Left lung (tissue), 4 donors: ENCODE measurements at regions not wholly inside any gene's neighbourhood (a gene's known extent, or its start where the extent isn't known, plus 50 kb on each side); places are given as distances from the start of the nearest gene placed in this dataset.

Experiments used
- ATAC-seq: fragments of 200-7000 bp; cut with Tn5 transposase; one replicate; pipeline ENCODE4 v1.9.1; 2020; ENCODE audit warnings: moderate library complexity
- DNase-seq, 4 donors: peaks; one replicate each; pipeline ENCODE4 v3.0.0-alpha.2; 2013 to 2020
- H3K27ac ChIP-seq, 2 donors: fragments of 200-600 bp; sonication (generic) in 1 of 2; one replicate each; pipeline versions ENCODE4 v1.5.0 to v1.8.0; 2020 to 2021
- H3K27me3 ChIP-seq, 2 donors: fragments of 200-600 bp; sonication (generic) in 1 of 2; one replicate each; pipeline versions ENCODE4 v1.5.0 to v1.8.0; 2020 to 2021
- H3K36me3 ChIP-seq, 2 donors: fragments of 200-600 bp; sonication (generic) in 1 of 2; one replicate each; pipeline versions ENCODE4 v1.5.0 to v1.8.0; 2020 to 2021
- H3K4me1 ChIP-seq, 2 donors: fragments of 200-600 bp; one replicate each; pipeline ENCODE4 v1.8.0; 2021
- H3K4me3 ChIP-seq, 2 donors: fragments of 200-600 bp; sonication (generic) in 1 of 2; one replicate each; pipeline versions ENCODE4 v1.5.0 to v1.8.0; 2020 to 2021; ENCODE audit warnings: mild to moderate bottlenecking in 1 of 2
- H3K9me3 ChIP-seq, 2 donors: fragments of 200-600 bp; sonication (generic) in 1 of 2; one replicate each; pipeline versions ENCODE4 v1.5.0 to v1.8.0; 2020 to 2021
- intact Hi-C, 2 donors: fragments of 100-400 bp; cut with DNase I; formaldehyde crosslinking; loops; one replicate each; pipeline versions ENCODE4 v1.11.2 to v1.14.2; 2022
- TF ChIP-seq, protein P1 (sequence below), 2 donors: fragments of 200-600 bp; sonication (generic) in 1 of 2; IDR thresholded peaks; one replicate each; pipeline versions ENCODE4 v1.5.0 to v1.8.0; 2021; ENCODE audit warnings: antibody characterized with exemption in 2 of 2
- donor health status: DM: no; HTN: yes; CAD: no.
- donor health status: DM: no; HTN: no; CAD: no.

DNA sequence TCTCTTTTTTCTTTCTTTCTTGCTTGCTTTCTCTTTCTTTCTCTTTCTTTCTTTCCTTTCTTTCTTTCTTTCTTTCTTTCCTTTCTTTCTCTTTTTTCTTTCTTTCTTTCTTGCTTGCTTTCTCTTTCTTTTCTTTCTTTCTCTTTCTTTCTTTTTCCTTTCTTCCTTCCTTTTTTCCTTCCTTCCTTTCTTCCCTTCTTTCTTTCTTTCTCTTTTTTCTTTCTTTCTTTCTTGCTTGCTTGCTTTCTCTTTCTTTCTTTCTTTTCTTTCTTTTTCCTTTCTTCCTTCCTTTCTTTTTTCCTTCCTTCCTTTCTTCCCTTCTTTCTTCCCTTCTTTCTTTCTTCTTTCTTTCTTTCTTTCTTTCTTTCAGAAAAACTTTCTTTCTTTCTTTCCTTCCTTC lies 108.1 kb upstream of the SHOX start:
- intact Hi-C loops = no loop called here

DNA sequence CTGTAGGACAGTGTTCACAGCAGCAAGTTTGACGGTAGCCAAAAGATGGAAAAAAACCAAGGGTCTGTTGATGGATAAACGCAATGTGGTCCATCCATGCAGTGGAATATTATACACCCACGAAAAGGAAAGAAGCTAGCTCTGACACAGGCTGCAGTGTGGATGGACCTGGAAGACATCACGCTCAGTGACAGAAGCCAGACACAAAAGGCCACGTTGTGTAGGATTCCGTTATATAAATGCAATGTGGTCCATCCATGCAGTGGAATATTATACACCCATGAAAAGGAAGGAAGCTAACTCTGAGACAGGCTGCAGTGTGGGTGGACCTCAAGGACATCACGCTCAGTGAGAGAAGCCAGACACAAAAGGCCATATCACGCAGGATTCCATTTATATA lies 105.5 kb upstream of the SHOX start:
- TF ChIP-seq, protein P1, sequence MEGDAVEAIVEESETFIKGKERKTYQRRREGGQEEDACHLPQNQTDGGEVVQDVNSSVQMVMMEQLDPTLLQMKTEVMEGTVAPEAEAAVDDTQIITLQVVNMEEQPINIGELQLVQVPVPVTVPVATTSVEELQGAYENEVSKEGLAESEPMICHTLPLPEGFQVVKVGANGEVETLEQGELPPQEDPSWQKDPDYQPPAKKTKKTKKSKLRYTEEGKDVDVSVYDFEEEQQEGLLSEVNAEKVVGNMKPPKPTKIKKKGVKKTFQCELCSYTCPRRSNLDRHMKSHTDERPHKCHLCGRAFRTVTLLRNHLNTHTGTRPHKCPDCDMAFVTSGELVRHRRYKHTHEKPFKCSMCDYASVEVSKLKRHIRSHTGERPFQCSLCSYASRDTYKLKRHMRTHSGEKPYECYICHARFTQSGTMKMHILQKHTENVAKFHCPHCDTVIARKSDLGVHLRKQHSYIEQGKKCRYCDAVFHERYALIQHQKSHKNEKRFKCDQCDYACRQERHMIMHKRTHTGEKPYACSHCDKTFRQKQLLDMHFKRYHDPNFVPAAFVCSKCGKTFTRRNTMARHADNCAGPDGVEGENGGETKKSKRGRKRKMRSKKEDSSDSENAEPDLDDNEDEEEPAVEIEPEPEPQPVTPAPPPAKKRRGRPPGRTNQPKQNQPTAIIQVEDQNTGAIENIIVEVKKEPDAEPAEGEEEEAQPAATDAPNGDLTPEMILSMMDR (IDR thresholded peaks at IDR 0.05) = no peak
- Histone ChIP-seq H3K4me1 (no peaks in the 10 kb centered on the region), H3K4me3 (no peak overlapping the region), H3K27me3 (peaks cover 0 to 9% of the 10 kb centered on the region in 2 donors), H3K36me3 (no peaks in the 10 kb centered on the region), H3K27ac (no peak overlapping the region), H3K9me3 (peaks cover 0 to 43% of the 10 kb centered on the region in 2 donors)
- intact Hi-C loops = no loop called here
- ATAC-seq = no peak
- no peak for DNase-seq

More for the DNA sequence above, 108.1 kb upstream of the SHOX start:
- ATAC-seq (no peak), DNase-seq (no peak)
- no peak overlapping the region for H3K27ac ChIP-seq
- H3K4me1 ChIP-seq = no peaks in the 10 kb centered on the region
- no peaks in the 10 kb centered on the region for H3K36me3 ChIP-seq
- no peak overlapping the region for H3K4me3 ChIP-seq
- peaks cover 0 to 27% of the 10 kb centered on the region in 2 donors for H3K9me3 ChIP-seq
- peaks cover 0 to 14% of the 10 kb centered on the region in 2 donors for H3K27me3 ChIP-seq
- TF ChIP-seq, protein P1 (IDR thresholded peaks at IDR 0.05) = no peak

DNA sequence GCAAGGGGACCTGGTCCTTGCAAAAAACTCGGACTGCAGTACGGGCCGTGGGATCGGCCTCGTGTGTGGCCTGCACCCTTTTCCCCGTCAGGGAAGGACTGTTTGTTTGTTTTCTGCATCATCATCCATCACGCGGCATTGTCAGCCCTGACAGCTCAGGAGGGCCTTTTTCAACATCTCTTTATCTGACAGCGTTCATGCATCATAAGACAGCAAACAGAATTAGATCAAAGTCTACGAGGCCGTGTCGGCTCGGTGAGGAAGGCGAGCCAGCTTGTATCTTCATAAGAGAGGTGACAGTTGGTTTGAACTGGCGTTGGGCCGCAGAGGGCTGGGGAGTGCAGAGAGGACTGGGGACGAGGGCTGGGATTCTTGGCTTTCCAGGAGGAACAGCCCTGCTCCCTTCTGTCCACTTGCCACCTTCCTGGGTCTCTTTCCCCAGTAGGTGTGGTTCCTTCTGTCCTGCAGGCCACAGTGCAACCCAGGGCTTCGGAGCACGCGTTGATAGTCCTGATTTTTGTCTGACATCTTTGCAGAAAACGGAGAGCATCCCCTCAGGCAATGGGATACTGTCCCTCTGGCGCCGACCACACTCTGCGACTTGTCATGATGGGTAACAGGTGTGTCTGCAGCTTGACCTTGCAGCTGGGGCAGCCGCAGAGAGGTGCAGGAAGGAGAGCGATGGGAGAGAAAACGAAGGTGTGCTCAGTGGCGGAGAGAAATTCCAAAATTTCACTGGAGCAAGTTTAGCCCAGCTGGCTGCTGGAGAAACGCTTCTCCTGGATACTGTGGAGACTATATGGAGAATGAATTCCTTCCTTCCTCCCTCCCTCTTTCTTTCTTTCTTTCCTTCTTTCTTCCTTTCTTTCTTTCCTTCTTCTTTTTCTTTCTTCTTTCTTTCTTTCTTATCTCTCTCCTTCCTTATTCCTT lies 104.0 kb upstream of the SHOX start:
- peaks cover 0 to 44% of the 10 kb centered on the region in 2 donors for H3K9me3 ChIP-seq
- peaks cover 0 to 9% of the 10 kb centered on the region in 2 donors for H3K27me3 ChIP-seq
- DNase-seq (no peak), ATAC-seq (no peak)
- H3K4me1 ChIP-seq = no peaks in the 10 kb centered on the region
- intact Hi-C loops = no loop called here
- TF ChIP-seq, protein P1 (IDR thresholded peaks at IDR 0.05) = no peak
- no peak overlapping the region for H3K27ac ChIP-seq
- H3K4me3 ChIP-seq = no peak overlapping the region
- H3K36me3 ChIP-seq = no peaks in the 10 kb centered on the region

DNA sequence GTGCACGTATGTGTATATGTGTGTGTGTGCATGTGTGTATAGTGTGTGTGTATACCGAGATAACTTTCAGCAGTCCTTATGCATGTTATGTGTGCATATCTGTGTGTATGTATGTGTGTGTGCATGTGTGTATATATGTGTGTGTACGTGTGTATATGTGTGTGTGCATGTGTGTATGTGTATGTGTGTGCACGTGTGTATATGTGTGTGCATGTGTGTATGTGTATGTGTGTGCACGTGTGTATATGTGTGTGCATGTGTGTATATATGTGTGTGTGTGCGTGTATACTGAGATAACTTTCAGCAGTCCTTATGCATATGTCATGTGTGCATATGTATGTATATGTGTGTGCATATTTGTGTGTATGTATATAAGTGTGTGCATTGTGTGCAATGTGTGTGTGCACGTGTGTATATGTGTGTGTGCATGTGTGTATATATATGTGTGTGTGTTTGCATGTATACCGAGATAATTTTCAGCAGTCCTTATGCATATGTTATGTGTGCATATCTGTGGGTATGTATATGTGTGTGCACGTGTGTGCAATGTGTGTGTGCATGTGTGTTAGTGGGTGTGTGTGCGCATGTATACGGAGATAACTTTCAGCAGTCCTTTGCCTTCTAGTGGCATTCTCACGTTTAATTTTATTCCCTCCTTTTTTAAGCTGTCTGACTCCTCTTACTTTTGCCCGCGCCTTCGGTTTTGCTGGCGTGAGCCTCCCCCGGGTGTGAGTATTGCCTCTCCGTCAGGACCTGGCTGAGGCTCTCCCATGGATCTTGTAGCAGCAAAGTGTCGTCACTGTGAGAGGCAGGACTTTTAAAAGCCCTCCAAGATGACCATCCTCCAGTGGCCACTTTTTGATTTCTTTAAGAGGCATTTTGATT lies 99.6 kb upstream of the SHOX start:
- Histone ChIP-seq H3K4me3 (no peak overlapping the region), H3K36me3 (no peaks in the 10 kb centered on the region), H3K9me3 (peaks cover 0 to 30% of the 10 kb centered on the region in 2 donors), H3K27ac (no peak overlapping the region), H3K27me3 (peaks cover 0 to 9% of the 10 kb centered on the region in 2 donors), H3K4me1 (no peaks in the 10 kb centered on the region)
- no peak for ATAC-seq
- DNase-seq = no peak
- intact Hi-C loops = no loop called here
- TF ChIP-seq, protein P1 (IDR thresholded peaks at IDR 0.05) = no peak

DNA sequence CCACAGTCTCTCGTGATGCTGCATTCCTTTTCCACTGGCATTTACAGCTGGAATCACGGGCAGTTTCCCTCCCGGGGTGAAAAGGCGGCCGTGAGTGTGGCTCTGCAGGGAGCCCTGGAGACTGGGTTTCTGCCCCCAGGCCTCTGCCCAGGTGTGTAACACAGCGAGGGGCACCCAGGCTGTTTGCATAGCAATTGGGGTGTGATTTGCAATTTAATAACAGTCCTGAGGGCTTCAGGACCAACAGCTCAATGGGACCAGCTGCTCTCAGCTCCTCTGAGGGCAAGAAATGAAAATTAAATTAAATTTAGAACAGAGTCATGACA lies 99.0 kb upstream of the SHOX start:
- ATAC-seq (no peak), DNase-seq (no peak)
- intact Hi-C loops = no loop called here
- peaks cover 0 to 25% of the 10 kb centered on the region in 2 donors for H3K9me3 ChIP-seq
- TF ChIP-seq, protein P1 (IDR thresholded peaks at IDR 0.05) = no peak
- no peak overlapping the region for H3K4me3 ChIP-seq
- H3K27me3 ChIP-seq = peaks cover 0 to 3% of the 10 kb centered on the region in 2 donors
- no peak overlapping the region for H3K27ac ChIP-seq
- no peaks in the 10 kb centered on the region for H3K36me3 ChIP-seq
- no peaks in the 10 kb centered on the region for H3K4me1 ChIP-seq
